Fibroblast of lung (primary cell): ENCODE measurements at regions not wholly inside any gene's neighbourhood (a gene's known extent, or its start where the extent isn't known, plus 50 kb on each side); places are given as distances from the start of the nearest gene placed in this dataset.
"Not testable (repeated sequence)": the region's sequence is repeated elsewhere in the genome, so short reads cannot be mapped to it uniquely, and the experiment has no call there.

Source experiments
- DNase-seq, 2 donors: peaks; one replicate each; pipeline versions ENCODE4 v3.0.0 to v3.0.0-alpha.2; 2010; ENCODE audit warnings: low read depth in 2 of 2
- H2AFZ ChIP-seq: 2 replicates; pipeline ENCODE4 v1.5.1; 2012; ENCODE audit warnings: low read length, control low read depth, inconsistent platforms
- H3K27ac ChIP-seq: 2 replicates; pipeline ENCODE4 v1.5.1; 2011; ENCODE audit warnings: low read length, control low read depth; ENCODE audit not compliant: insufficient read depth
- H3K27me3 ChIP-seq: 2 replicates; pipeline ENCODE4 v1.5.1; 2011; ENCODE audit warnings: mild to moderate bottlenecking, low read length; ENCODE audit not compliant: control insufficient read depth, insufficient read depth
- H3K36me3 ChIP-seq: 2 replicates; pipeline ENCODE4 v1.5.1; 2011; ENCODE audit warnings: low read length; ENCODE audit not compliant: control insufficient read depth, insufficient read depth
- H3K4me1 ChIP-seq: 2 replicates; pipeline ENCODE4 v1.5.1; 2011; ENCODE audit warnings: low read length; ENCODE audit not compliant: control insufficient read depth, insufficient read depth; ENCODE audit errors: extremely low read depth
- H3K4me2 ChIP-seq: 2 replicates; pipeline ENCODE4 v1.5.1; 2011; ENCODE audit warnings: low read length, control low read depth; ENCODE audit not compliant: insufficient read depth; ENCODE audit errors: extremely low read depth
- H3K4me3 ChIP-seq, 4 experiments: fragments of 200-600 bp in 1 of 4; sonication (generic) in 1 of 4; replicated peaks in 1 of 4; 2 replicates each; pipeline ENCODE4 v1.5.1; 2011 to 2016; ENCODE audit warnings: low read length in 4 of 4, low read depth in 3 of 4, mild to moderate bottlenecking in 3 of 4, control low read depth in 2 of 4, inconsistent platforms in 1 of 4, mixed read lengths in 1 of 4; ENCODE audit not compliant: insufficient read depth in 1 of 4; ENCODE audit errors: control extremely low read depth in 1 of 4
- H3K79me2 ChIP-seq: 2 replicates; pipeline ENCODE4 v1.5.1; 2012; ENCODE audit warnings: mild to moderate bottlenecking, low read length, inconsistent platforms; ENCODE audit not compliant: control insufficient read depth, insufficient read depth
- H3K9ac ChIP-seq: 2 replicates; pipeline ENCODE4 v1.5.1; 2011; ENCODE audit warnings: mild to moderate bottlenecking, low read length, control low read depth; ENCODE audit not compliant: insufficient read depth
- H3K9me3 ChIP-seq: 2 replicates; pipeline ENCODE4 v1.5.1; 2012; ENCODE audit warnings: low read depth, low read length; ENCODE audit not compliant: control insufficient read depth, insufficient read depth
- H4K20me1 ChIP-seq: 2 replicates; pipeline ENCODE4 v1.5.1; 2011; ENCODE audit warnings: low read length; ENCODE audit not compliant: control insufficient read depth, insufficient read depth; ENCODE audit errors: extremely low read depth
- CTCF ChIP-seq, 2 donors: IDR thresholded peaks in 1 of 2; conservative IDR thresholded peaks in 1 of 2; 1 replicate in 1 of 2; 2 replicates in 1 of 2; pipeline ENCODE4 v1.5.1; 2011 to 2012; ENCODE audit warnings: low read length in 2 of 2, control low read depth in 1 of 2, inconsistent platforms in 1 of 2, low read depth in 1 of 2, mild to moderate bottlenecking in 1 of 2
- EZH2 ChIP-seq: IDR thresholded peaks from 2 replicates; pipeline ENCODE4 v1.5.1; 2012; ENCODE audit warnings: low read length, control low read depth, mild to moderate bottlenecking; ENCODE audit errors: missing control alignments

GRCh38 chr13:86918682-86919081 is 752.5 kb upstream of the SLITRK5 start:
- Histone ChIP-seq H3K27me3 (no peaks in the 10 kb centered on the region), H2AFZ (no peak overlapping the region), H3K79me2 (no peaks in the 10 kb centered on the region), H3K4me3 (no peak overlapping the region), H3K9me3 (no peaks in the 10 kb centered on the region), H4K20me1 (no peaks in the 10 kb centered on the region), H3K36me3 (no peaks in the 10 kb centered on the region), H3K27ac (no peak overlapping the region), H3K9ac (no peak overlapping the region), H3K4me2 (no peak overlapping the region), H3K4me1 (no peaks in the 10 kb centered on the region)
- DNase-seq: no peak
- TF ChIP-seq CTCF (conservative IDR thresholded peaks at IDR 0.05 in 1 of 2, IDR thresholded peaks at IDR 0.05 in 1 of 2; ENCODE audit: low read depth in 1 of 2, low read length in 2 of 2): no peak

- no peak for DNase-seq
- no peak overlapping the region for H3K9ac ChIP-seq
- H3K4me3 ChIP-seq: no peak overlapping the region
- H3K36me3 ChIP-seq: no peaks in the 10 kb centered on the region
- no peaks in the 10 kb centered on the region for H3K79me2 ChIP-seq
- H3K9me3 ChIP-seq: no peaks in the 10 kb centered on the region
- TF ChIP-seq CTCF (conservative IDR thresholded peaks at IDR 0.05 in 1 of 2, IDR thresholded peaks at IDR 0.05 in 1 of 2; ENCODE audit: low read depth in 1 of 2, low read length in 2 of 2): no peak
- no peak for TF ChIP-seq EZH2
- H3K27ac ChIP-seq: no peak overlapping the region
- no peak overlapping the region for H3K4me2 ChIP-seq
- no peaks in the 10 kb centered on the region for H3K4me1 ChIP-seq
- H3K27me3 ChIP-seq: no peaks in the 10 kb centered on the region
- H4K20me1 ChIP-seq: no peaks in the 10 kb centered on the region
- H2AFZ ChIP-seq: no peak overlapping the region
Observed at GRCh38 chr13:86920961-86921360, 750.2 kb upstream of the SLITRK5 start.

- no peaks in the 10 kb centered on the region for H3K36me3 ChIP-seq
- peak in 1 of 2 donors; percentile 42 for DNase-seq
- no peaks in the 10 kb centered on the region for H3K79me2 ChIP-seq
- no peak overlapping the region for H3K4me3 ChIP-seq
- no peaks in the 10 kb centered on the region for H3K27me3 ChIP-seq
- H3K4me2 ChIP-seq: no peak overlapping the region
- no peak overlapping the region for H3K27ac ChIP-seq
- no peaks in the 10 kb centered on the region for H3K9me3 ChIP-seq
- TF ChIP-seq CTCF (conservative IDR thresholded peaks at IDR 0.05 in 1 of 2, IDR thresholded peaks at IDR 0.05 in 1 of 2; ENCODE audit: low read depth in 1 of 2, low read length in 2 of 2): no peak
- no peak for TF ChIP-seq EZH2
- H4K20me1 ChIP-seq: no peaks in the 10 kb centered on the region
- H3K9ac ChIP-seq: no peak overlapping the region
- H2AFZ ChIP-seq: no peak overlapping the region
- H3K4me1 ChIP-seq: no peaks in the 10 kb centered on the region
Observed at GRCh38 chr13:86922936-86923335, 748.2 kb upstream of the SLITRK5 start.

GRCh38 chr13:86926916-86927315 is 744.3 kb upstream of the SLITRK5 start:
- not testable (repeated sequence) for H3K36me3 ChIP-seq, H3K79me2 ChIP-seq, H2AFZ ChIP-seq, H3K4me1 ChIP-seq, H3K9ac ChIP-seq, H3K9me3 ChIP-seq, H3K4me3 ChIP-seq, H3K27me3 ChIP-seq, H3K4me2 ChIP-seq, H3K27ac ChIP-seq, H4K20me1 ChIP-seq, DNase-seq
